GM18873 (cell line): ENCODE measurements at regions not wholly inside any gene's neighbourhood (a gene's known extent, or its start where the extent isn't known, plus 50 kb on each side); places are given as distances from the start of the nearest gene placed in this dataset.
"Not testable (repeated sequence)": the region's sequence is repeated elsewhere in the genome, so short reads cannot be mapped to it uniquely, and the experiment has no call there.

Experiments
- ATAC-seq: cut with Tn5 transposase; IDR thresholded peaks from one replicate; pipeline ENCODE4 v1.9.1; 2021; ENCODE audit warnings: mild to moderate bottlenecking, moderate library complexity, moderate number of reproducible peaks; ENCODE audit not compliant: unreplicated experiment, low FRiP score

DNA sequence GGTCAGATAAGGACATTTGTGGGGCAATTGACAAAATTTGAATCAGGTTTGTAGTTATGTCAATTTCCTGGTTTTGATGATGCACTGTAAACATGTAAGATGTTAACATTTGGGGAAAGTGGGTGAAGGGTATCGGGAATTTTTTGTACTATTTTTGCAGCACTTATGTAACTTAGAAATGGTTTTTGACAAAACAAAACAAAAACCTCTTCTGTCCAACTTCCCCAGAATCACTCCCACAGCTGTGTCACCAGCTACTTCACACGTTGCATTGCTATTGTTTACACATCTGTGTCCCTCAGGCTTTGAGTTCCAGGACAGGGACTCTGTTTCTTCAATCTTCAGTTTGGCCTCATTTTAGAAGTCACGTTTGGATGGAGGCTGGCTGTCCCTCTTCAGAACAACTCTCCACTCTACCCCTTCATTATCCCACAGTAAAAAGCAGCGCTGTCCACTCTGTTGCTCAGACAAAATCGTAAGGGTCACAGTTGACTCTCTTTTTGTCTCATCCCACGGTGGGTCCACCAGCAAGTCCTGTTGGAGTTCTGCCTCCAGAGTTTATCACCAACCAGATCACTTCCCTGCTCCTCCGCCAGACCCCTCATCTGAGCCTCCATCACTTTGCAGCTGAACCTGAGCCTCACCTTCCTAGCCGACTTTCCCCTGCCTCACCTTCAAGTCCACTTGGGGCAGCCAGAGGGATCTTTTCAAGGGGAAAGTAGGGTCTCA is 63.2 kb downstream of the NENF start:
- ATAC-seq, result no peak

DNA sequence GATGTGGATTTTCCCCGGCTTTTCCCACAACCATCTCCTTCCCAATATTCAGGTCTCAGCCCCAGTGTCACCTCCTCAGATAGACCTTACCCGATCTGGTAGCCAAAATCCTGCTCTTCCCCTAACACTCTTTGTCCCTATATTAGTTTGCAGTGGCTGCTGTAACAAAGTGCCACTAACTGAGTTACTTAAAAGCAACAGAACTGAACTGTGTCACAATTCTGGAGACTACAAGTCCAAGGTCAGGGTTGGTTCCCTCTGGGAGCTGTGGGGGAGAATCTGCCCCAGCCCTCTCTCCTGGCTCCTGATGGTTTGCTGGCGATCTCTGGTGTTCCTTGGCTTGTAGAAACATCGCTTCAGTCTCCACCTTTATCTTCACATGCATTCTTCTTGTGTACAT is 64.0 kb downstream of the NENF start:
- no peak for ATAC-seq

DNA sequence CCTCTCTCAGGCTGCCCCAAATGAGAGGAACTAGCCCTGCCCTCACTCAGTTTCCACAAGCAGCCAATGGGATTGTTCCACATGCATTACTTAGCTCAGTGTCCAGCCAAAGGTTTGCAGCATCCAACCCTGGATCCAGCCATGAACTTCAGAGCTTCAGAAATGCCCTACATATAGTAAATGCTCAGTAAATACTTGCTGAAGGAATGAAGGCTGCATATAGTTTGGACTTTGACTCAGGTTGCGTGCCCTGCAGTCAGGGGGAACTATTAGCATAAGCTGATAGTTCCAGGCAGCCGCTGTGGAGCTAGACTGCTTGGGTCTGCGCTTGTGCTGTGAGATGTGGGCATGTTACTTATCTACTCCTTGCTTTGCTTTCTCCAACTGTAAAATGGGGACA is 64.8 kb downstream of the NENF start:
- no peak for ATAC-seq

DNA sequence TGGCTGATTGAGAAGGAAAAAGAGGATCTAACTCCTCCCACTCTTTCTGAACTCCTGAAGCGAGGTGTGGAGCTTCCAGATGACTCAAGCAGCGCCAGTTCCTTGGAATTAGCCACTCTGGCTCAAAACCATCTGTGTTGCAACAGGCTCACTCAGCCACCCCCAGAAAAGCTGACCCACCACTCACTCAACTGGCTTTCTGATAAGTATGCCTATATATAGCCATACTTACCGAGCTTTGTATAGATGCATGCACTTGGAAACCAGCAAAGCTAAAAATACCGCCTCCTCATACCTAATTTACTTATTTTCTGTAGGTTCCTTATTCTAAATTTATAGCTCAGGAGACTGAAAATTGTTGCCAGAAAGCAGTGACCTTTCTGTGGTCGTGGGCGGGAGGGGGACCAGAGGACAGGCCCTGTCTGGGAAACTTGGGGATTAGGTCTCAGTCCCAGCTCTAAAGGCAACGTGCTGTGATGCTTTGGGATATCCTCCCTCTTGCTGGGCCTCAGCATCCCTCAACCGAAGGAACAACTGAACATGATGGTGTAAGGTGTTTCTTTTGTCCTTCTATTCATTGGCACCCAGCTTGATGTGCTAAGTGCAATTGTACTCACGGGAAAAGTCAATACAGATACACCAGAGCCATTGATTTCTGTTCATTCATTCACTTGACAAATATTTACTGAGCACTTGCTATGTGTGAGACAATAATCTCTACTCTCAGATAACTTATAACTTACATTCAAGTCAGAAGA is 65.7 kb downstream of the NENF start:
- ATAC-seq, result no peak

DNA sequence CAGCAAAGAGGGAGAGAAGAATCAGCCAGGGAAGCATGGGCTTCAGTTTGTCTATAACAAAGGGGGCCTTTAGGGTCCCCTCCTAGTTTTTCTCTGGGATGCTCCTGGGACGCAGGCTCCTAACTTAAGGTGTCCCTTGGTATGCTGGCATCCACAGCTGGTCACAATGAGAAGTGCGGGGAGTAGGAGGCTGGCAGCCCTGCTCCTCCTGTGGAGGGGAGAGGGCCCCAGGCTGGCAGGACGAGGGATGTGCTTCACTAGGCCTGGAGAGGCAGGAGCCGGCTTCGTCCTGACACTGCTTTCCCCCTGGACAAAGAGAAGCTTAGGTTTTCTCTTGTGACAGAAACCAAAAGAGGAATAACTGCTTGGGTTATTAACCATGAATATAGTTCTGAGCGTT is 67.6 kb downstream of the NENF start:
- ATAC-seq, result no peak

DNA sequence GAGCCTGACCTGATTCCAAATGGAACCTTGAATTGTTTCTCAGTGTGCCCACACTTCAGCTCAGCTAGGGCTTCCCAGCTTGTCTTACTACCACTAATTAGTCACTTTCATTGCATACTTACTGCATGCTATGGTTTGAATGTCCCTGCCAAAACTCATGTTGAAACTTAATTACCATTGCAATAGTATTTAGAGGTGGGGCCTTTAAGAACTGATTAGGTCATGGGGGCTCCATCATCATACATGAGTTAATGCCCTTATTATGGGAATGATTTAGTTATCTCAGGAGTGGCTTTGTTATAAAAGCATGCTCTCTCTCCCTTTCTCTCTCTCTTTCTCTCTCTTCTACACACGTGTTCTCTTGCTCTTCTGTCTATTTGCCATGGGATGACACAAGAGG is 68.3 kb downstream of the NENF start:
- no peak for ATAC-seq

DNA sequence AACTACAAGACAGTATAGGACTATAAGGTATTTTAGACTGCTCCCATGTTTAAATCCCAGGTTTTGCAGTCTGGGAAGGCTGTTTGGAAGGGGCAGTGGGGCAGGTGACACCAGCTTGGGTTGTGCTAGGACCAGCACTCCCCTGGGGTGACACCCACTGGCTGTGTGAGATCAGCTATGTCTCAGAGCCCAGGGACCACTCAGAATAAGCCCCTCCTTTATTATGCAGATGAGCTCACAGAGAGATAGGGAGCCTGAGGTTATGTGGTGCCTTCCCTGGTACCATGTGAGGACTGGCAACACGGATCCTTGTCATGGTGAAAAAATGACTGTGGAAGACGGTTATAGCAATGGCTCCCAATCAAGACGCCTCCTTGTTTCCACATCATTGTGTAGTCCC is 71.0 kb downstream of the NENF start:
- no peak for ATAC-seq

DNA sequence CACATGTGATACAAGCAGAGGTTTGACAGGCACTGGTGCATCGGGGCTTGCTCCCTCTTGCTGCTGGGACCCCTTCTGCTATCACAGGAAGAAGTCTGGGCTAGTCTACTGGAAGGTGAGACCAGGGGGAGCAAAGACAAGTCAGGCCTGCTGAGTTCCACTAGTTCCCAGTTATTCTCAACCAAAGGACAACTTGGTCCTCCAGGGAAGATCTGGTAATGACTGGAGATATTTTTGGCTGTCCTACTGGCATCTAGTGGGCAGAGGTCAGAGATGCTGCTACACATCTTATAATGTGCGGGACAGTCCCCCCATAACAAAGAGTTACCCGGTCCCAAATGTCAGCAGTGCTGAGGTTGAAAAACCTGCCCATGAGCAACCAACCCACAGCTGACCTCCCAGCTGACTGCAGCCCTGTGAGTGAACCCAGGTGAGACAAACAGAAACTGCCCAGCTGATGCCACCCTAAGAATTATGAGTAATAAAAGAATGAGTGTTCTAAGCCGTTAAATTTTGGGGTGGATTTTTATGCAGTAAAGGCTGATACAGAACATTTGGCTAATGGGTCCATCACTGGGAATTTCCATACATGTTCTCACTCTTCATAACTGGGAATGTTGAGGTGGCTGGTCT is 71.6 kb downstream of the NENF start:
- no peak for ATAC-seq

DNA sequence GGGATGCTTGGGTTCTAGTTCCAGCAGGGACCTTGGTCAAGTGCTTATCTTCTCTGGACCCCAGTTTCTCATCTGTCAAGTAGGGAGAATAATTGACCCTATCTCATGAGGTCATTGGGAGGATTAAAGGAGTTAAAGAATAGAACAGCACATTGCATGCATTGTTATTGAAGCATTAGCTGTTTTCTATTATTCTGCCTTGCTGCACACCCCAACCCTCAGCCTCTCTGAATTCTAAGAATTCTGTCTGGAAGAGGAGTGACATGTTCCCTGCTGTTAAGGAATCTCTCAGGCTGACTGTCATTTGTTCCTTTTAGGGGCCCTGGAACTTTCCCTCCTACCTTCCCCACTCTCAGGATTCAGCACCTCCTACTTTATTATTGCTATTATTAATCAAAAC is 73.9 kb downstream of the NENF start:
- ATAC-seq, result no peak

DNA sequence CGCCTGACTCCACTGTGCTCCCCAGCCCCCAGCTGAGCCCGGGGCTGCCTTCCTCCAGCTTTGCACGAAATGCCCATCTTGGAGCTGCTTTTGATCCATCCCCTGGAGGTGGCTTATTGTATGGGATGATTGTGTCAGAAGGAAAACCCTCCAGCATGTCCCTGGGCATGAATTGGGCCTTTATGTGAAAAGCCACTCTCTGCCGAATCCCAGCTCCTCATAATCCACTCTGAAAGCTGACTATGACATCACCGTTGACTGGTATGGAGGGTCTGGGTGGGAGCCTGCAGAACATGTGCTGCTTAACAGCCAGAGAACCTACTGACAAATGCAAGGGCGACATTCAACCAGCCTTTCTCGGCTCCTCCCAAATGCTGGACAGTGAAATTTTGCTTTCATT is 74.6 kb downstream of the NENF start:
- ATAC-seq, result no peak

DNA sequence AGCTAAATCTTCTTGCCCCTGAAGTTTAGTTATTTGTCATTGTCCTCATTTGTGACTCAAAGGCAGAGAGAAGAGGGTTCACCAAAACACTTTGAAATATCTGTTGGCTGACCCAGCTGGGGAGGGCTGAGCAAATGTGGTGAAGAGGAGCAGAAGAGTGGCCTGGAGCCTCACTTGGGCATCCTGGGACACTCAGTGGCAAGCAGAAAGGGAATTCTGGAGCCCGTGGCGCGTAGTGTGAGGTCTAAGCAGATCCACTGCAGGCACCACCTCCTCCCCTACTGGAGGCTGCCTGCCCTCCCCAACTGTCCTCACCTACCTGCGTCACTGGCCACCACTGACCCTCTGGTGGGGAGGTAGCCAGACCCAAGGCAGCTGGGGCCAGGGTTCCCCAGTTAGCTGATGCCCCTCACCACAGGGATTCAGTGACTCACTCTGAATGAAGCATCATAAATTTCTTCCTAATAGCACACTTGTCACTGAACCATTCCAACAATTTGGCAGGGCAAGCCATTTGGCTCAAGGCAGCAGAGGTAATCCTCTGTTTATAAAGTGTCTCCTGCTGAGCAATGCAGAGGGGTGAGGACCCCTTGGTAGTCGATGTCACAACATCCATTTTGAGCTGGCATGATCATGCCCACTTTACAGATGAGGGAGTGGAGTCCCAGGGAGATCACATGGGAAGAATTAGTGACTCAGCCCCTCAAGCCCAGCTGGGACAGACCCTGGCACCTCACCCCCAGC is 80.3 kb downstream of the NENF start:
- no peak for ATAC-seq

DNA sequence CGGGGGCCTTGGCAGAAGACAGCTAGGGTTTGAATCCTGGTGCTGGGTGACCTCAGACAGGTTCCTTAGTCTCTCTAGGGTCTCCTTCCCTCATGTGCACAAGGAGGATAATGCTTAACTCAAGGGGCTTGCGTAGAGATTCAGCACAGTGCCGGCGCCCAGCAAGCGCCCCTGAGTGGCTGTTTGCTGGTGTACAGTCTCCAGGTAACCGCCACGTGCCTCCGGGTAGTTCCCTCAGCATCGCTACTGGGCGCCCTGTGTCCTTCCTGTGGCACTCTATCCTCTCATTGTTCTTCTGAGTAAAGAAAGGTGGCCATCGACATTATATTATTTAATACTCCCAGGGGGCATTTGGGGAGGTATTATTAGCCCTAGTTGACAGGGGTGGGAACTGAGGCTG is 80.9 kb downstream of the NENF start:
- no peak for ATAC-seq

DNA sequence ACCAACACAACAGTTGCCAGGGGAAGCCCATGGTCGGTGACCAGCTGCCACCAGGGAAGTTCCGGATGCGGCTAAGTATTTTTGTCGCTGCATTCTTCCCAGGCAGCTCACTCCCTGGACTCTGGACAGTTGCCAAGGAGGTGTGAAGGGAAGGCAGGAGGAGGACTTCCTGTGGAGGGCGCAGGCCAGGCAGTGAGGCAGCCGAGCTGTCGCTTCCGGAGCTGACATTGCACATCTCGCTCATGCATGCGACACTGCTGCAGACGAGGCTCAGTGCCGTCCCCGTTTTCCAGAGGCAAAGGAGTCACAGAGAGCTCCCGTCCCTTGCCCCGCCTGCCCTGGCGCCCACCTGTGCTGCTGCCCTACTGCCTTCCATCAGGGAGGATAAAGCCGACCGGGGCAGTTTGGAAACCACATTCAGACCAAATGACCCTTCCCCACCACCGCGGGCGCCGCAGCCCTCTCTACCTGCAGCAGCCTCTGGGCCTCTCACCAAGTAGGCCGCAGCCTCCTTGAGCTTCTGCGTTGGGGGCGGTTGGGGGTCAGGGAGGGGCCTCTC is 81.4 kb downstream of the NENF start:
- no peak for ATAC-seq

DNA sequence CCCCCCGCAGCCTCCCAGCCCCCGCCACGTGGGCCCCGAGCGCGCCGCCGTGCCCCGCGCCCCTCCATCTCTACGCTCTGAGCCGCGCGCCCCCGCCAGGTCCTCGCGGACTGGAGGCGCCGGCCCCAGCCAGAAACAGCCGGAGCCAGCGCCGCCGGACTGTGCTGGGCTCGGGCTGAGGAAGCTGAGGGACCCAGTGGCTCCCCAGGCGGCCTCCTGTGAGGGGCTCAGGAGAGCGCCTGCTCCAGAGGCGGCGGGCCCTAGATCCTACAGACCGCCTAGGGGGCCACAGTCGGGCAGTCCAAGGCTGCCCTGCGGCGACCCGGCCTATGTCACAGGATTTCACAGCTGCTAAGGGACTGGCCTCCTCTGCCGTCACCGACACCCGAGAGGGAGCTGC is 82.1 kb downstream of the NENF start:
- no peak for ATAC-seq

DNA sequence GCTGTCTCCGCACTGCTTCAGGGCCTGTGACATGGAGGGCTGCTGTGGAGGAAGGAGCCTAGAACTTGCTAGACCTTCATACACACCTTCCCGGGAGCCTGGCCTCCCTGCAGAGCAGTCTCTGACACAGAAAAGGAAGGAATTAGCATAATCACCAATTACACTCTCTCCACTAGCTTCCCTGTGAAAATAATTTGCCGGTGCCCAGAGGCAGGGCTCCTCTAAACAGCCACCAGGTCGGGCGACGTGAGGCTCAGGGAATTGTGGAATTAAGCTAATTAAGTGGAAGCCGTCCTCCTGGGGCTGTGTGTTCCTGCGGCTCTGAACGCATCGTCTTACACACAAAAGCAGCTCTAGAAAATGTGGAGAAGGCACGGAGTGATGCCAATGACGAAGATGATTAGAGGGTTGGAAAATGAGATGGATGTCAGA is 82.6 kb downstream of the NENF start:
- ATAC-seq, result no peak

DNA sequence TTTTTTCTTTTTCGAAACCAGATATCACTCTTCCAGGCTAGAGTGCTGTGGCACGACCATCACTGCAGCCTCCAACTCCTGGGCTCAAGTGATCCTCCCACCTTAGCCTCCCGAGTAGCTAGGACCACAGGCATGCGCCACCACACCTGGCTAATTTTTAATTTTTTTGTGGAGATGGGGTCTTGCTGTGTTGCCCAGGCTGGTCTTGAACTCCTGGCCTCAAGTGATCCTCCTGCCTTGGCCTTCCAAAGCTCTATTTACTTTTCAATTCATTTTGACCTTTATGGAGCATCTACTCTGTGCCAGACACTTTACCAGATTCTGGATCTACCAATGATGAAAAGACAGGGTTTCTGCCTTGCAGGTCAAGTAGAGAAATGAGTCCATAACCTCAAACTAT is 83.3 kb downstream of the NENF start:
- not testable (repeated sequence) for ATAC-seq

DNA sequence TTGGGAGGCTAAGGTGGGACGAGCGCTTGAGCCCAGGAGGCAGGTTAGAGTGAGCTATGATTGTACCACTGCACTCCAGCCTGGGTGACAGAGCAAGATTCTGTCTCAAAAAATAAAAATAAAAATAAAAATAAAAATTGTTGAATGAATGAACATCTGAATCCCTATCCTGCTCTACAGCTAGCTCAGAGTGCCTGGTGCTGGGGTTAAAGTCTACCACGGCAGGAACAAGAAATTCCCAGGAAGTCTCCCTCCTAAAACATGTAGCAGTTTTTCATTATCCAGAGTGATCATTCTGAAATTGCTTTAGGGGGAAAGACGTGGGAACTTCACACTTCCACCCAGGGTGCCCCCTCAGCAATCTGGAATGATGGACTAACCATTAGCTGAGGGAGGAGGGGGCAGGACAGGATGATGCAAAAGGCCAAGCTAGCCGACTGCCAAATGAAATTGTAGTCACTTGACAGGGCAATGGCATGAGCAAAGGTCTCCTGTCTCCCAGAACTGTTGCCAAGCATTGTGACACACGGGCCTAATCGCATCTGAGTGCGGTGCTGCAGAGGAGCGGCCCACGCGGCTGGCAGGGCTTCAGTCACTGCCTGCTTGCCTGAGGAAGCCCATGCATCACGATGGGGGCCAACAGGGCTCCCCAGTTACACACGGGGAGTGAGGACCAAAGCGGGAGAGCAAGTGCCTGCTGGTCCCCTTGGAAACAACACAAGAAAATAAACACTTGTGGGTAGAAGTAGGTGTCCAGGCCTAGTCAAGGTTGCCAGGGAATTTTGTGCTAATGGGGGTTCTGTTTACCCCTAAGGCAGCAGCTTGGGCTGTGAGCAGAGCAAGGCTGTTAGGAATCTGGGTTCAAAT is 85.7 kb downstream of the NENF start:
- ATAC-seq, result no peak

DNA sequence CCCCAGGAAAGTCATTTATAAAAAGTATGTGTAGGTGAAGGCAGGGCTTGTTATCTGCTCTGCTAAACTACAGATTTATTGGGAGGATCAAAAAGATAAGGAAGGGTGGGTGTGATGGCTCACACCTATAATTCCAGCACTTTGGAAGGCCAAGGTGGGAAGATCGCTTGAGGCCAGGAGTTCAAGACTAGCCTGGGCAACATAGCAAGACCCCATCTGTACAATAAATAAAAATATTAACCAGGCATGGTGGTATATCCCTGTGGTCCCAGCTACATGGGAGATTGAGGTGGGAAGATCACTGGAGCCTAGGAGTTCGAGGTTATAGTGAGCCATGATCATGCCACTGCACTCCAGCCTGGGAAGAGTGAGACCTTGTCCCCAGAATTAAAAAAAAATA is 86.4 kb downstream of the NENF start:
- no peak for ATAC-seq

DNA sequence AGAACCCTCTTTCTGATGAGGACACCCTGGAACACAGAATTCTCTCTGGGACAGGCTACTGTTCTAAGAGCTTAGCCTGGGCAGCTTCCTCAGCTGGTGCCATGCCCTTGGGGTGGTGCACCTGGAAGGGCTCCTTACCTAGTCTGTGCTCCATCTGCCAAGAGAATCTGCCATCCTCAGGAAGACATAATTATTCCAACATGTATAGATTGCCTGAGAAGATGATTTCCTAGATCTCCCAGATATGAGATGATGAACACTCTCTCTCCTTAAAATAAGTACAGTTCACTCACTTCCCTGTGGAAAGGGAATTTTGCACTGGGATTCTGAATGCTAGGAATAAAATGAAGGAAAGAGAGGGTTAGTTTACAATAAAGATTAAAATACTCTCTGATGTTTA is 87.6 kb downstream of the NENF start:
- ATAC-seq, result no peak

DNA sequence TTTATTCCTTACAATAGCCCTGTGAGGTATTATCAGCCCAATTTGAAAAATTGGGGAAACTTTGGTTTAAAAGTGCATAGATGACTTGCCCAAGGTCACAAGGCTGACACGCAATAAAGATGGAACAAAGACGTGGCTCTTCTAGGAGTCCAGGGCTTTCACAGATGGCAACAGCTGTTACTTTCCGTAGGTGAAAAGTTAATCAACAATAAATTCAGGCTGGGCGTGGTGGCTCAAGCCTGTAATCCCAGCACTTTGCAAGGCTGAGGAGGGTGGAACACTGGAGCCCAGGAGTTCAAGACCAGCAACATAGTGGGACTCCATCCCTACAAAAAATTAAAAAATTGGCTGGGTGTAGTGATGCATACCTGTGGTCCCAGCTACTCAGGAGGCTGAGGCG is 87.8 kb upstream of the ATF3 start:
- ATAC-seq, result no peak
